MCF 10A (cell line): ENCODE measurements at regions not wholly inside any gene's neighbourhood (a gene's known extent, or its start where the extent isn't known, plus 50 kb on each side); places are given as distances from the start of the nearest gene placed in this dataset.

Source experiments
- BruUV-seq: library from RNA; stranded (reverse); fragments of 400-500 nt; replicated peaks from 2 replicates; lab custom pipeline; 2021; lab: Mats Ljungman, UMichigan
- CTCF ChIA-PET: fragments of 300-600 bp; sonication (Branson Sonifier 250); formaldehyde crosslinking; extraction: SDS; loops from one replicate; lab custom pipeline; 2021; ENCODE audit warnings: antibody characterized with exemption, inconsistent platforms; lab: Yijun Ruan, JAX
- POLR2A ChIA-PET: fragments of 300-600, 350-650 bp; sonication (Branson Sonifier 250); formaldehyde crosslinking; extraction: SDS; loops from one replicate; lab custom pipeline; 2020; ENCODE audit warnings: antibody characterized with exemption, inconsistent platforms; lab: Yijun Ruan, JAX
- DNase-seq: peaks from one replicate; pipeline ENCODE4 v3.0.0-alpha.2; 2018; ENCODE audit not compliant: unreplicated experiment
- H3K27ac Mint-ChIP-seq: one replicate; pipeline ENCODE4 v1.8.0; 2022; ENCODE audit warnings: mild to moderate bottlenecking, low read depth, mixed read lengths; ENCODE audit not compliant: unreplicated experiment
- H3K27me3 Mint-ChIP-seq: one replicate; pipeline ENCODE4 v1.8.0; 2022; ENCODE audit warnings: mixed read lengths; ENCODE audit not compliant: insufficient read depth, unreplicated experiment
- H3K36me3 Mint-ChIP-seq: one replicate; pipeline ENCODE4 v1.8.0; 2022; ENCODE audit warnings: mild to moderate bottlenecking, moderate library complexity, mixed read lengths; ENCODE audit not compliant: insufficient read depth, unreplicated experiment
- H3K4me1 Mint-ChIP-seq: one replicate; pipeline ENCODE4 v1.8.0; 2022; ENCODE audit warnings: mixed read lengths; ENCODE audit not compliant: insufficient read depth, unreplicated experiment
- H3K4me3 Mint-ChIP-seq: one replicate; pipeline ENCODE4 v1.8.0; 2022; ENCODE audit warnings: mild to moderate bottlenecking, moderate library complexity, mixed read lengths; ENCODE audit not compliant: unreplicated experiment
- H3K9me3 Mint-ChIP-seq: one replicate; pipeline ENCODE4 v1.8.0; 2022; ENCODE audit warnings: mixed read lengths; ENCODE audit not compliant: unreplicated experiment
- CTCF ChIP-seq: fragments of 200-600 bp; IDR thresholded peaks from one replicate; pipeline ENCODE4 v1.8.0; 2022; ENCODE audit warnings: antibody characterized with exemption, mild to moderate bottlenecking; ENCODE audit not compliant: unreplicated experiment
- intact Hi-C: fragments of 100-400 bp; cut with micrococcal nuclease; formaldehyde crosslinking; loops from 2 replicates; pipeline ENCODE4 v1.14.1; 2022

DNA sequence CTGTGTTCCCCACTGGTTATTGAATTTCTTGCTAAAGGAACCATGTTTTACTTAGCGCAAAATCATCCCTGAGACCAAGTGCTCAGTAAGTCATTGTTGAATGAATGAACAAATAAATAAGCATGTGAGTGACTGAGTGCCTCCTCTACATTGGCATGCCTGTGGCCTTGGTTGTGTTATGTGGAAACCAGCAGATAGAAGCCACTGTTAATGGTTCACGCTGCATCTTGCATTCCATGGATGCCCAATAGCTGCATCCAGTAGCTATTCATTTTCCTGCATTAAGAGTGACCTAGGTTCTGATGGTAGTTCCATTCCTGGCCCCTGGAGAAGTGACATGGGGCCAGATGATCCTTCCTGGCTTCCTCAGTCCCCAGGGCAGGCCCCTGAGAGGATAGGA, 113.3 kb upstream of the BMPER start:
- Mint-ChIP-seq H3K36me3 (no peaks in the 10 kb centered on the region), H3K9me3 (no peaks in the 10 kb centered on the region), H3K27ac (no peak overlapping the region), H3K4me3 (no peak overlapping the region), H3K27me3 (no peaks in the 10 kb centered on the region), H3K4me1 (no peaks in the 10 kb centered on the region)
- POLR2A ChIA-PET: no interaction called here
- no TSS peak for BruUV-seq
- CTCF ChIA-PET: no interaction called here
- no peak for DNase-seq
- intact Hi-C loops: no loop called here
- TF ChIP-seq CTCF: no peak

DNA sequence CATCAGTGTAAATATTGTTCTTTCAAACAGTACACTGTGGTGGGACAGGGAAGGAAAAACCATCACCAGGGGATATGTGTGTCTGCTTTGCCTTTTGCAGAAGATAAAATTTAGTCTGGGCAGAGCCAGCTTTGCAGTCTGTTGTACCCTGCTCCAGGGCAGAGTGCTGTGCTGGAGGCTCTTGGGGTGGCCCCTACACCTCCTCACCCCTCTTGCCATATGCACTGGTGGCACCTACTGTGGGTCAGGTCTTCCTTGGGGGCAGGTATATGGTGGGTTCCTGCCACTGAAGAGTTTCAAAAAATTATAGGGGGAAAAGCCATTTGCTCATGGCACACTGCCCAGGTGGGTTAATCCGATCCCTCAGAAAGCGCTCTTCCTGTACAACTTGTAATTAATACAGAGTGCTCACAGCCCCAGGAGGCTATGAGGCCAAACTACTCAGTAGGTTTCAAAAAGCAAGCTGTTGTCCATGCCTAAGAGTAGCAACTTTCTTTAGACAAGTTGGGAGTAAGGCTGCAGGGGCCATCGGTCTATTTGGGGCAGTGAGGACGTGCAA, 112.7 kb upstream of the BMPER start:
- no peaks in the 10 kb centered on the region for H3K4me1 Mint-ChIP-seq
- DNase-seq: no peak
- H3K4me3 Mint-ChIP-seq: no peak overlapping the region
- no peaks in the 10 kb centered on the region for H3K9me3 Mint-ChIP-seq
- H3K27me3 Mint-ChIP-seq: no peaks in the 10 kb centered on the region
- CTCF ChIA-PET: interaction anchor here (0.6 kb wide), 1 partner anchor 60 kb away, joined by 3 read pairs; no protein-coding TSS in a partner anchor
- POLR2A ChIA-PET: no interaction called here
- no peaks in the 10 kb centered on the region for H3K36me3 Mint-ChIP-seq
- H3K27ac Mint-ChIP-seq: no peak overlapping the region
- BruUV-seq: no TSS peak
- TF ChIP-seq CTCF: no peak
- intact Hi-C loops: no loop called here

GRCh38 chr7:33793616-33794015, 111.7 kb upstream of the BMPER start:
- BruUV-seq: no TSS peak
- intact Hi-C loops: no loop called here
- H3K4me3 Mint-ChIP-seq: no peak overlapping the region
- no peaks in the 10 kb centered on the region for H3K36me3 Mint-ChIP-seq
- DNase-seq: no peak
- H3K9me3 Mint-ChIP-seq: no peaks in the 10 kb centered on the region
- TF ChIP-seq CTCF: no peak
- no peaks in the 10 kb centered on the region for H3K27me3 Mint-ChIP-seq
- POLR2A ChIA-PET: interaction anchor here (1.2 kb wide), 1 partner anchor 15 kb away, joined by 3 read pairs; no protein-coding TSS in a partner anchor
- CTCF ChIA-PET: interaction anchor here (0.6 kb wide), 1 partner anchor 298 kb away, joined by 3 read pairs; no protein-coding TSS in a partner anchor
- no peak overlapping the region for H3K27ac Mint-ChIP-seq
- no peaks in the 10 kb centered on the region for H3K4me1 Mint-ChIP-seq

GRCh38 chr7:33794419-33794818, 110.9 kb upstream of the BMPER start:
- H3K36me3 Mint-ChIP-seq: no peaks in the 10 kb centered on the region
- no peak for DNase-seq
- H3K27me3 Mint-ChIP-seq: no peaks in the 10 kb centered on the region
- no peaks in the 10 kb centered on the region for H3K9me3 Mint-ChIP-seq
- H3K4me1 Mint-ChIP-seq: no peaks in the 10 kb centered on the region
- no peak for TF ChIP-seq CTCF
- intact Hi-C loops: no loop called here
- POLR2A ChIA-PET: interaction anchor here (1.2 kb wide), 1 partner anchor 14 kb away, joined by 3 read pairs; no protein-coding TSS in a partner anchor
- CTCF ChIA-PET: interaction anchor here (0.6 kb wide), 2 partner anchors 16 to 76 kb away, joined by 3 read pairs; no protein-coding TSS in a partner anchor
- no peak overlapping the region for H3K27ac Mint-ChIP-seq
- H3K4me3 Mint-ChIP-seq: no peak overlapping the region
- no TSS peak for BruUV-seq
